ENCODE measurements at regions not wholly inside any gene's neighbourhood (a gene's known extent, or its start where the extent isn't known, plus 50 kb on each side); places are given as distances from the start of the nearest gene placed in this dataset.
A peak's percentile ranks its signal among the peaks of the same experiment; 100 is the strongest.
"Not testable (repeated sequence)": the region's sequence is repeated elsewhere in the genome, so short reads cannot be mapped to it uniquely, and the experiment has no call there.

- FAIRE-seq: no peak
- DNase-seq (ENCODE audit: extremely low spot score, insufficient read length, low read depth): no peak
Observed at GRCh38 chr6:6746333-6746969, 157.9 kb downstream of the LY86 start.

DNA sequence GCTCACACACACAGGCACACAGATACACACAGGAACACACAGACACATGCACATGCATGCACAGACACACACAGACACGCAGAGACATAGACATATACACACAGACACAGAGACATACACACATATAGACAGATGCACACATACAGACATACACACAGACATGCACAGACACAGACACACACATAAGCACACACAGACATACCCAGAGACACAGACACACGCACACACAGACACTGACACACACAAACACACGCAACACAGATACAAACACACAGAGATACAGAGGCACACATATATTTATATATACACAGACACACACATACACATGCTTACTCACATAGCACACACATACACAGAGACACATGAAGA lies 158.4 kb downstream of the LY86 start:
- DNase-seq (ENCODE audit: extremely low spot score, insufficient read length, low read depth) (no peak), FAIRE-seq (no peak)

GRCh38 chr6:6747371-6747770 lies 158.9 kb downstream of the LY86 start:
- FAIRE-seq: no peak
- no peak for DNase-seq (ENCODE audit: extremely low spot score, insufficient read length, low read depth)

GRCh38 chr6:6748001-6748400 lies 159.5 kb downstream of the LY86 start:
- DNase-seq (ENCODE audit: extremely low spot score, insufficient read length, low read depth) (no peak), FAIRE-seq (no peak)

- DNase-seq (ENCODE audit: extremely low spot score, insufficient read length, low read depth) (no peak), FAIRE-seq (no peak)
Observed at GRCh38 chr6:6749702-6750491, 161.4 kb downstream of the LY86 start.

- DNase-seq (ENCODE audit: extremely low spot score, insufficient read length, low read depth) (no peak), FAIRE-seq (no peak)
Observed at GRCh38 chr6:6750594-6751265, 162.2 kb downstream of the LY86 start.

- DNase-seq (ENCODE audit: extremely low spot score, insufficient read length, low read depth): no peak
- FAIRE-seq: no peak
Observed at GRCh38 chr6:6751266-6751596, 162.7 kb downstream of the LY86 start.

DNA sequence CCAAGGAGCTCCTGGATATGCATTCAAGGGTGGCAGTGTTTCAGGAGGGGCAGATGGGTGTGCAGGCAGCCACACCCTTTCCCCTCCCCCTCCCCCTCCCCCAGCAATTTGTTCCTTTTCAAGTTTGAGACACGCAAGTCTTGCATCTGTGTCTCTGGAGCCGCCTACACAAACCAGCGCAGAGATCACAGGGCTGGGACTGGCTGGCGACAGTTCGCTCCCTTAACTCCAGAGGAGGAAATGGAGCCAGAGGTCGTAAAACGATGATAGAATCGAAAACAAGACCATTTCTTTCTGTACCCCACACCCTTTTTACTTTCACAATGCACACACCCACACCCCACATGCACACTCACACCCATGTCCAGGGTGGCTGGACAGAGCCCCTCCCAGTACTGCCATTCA lies 163.1 kb downstream of the LY86 start:
- FAIRE-seq: no peak

DNA sequence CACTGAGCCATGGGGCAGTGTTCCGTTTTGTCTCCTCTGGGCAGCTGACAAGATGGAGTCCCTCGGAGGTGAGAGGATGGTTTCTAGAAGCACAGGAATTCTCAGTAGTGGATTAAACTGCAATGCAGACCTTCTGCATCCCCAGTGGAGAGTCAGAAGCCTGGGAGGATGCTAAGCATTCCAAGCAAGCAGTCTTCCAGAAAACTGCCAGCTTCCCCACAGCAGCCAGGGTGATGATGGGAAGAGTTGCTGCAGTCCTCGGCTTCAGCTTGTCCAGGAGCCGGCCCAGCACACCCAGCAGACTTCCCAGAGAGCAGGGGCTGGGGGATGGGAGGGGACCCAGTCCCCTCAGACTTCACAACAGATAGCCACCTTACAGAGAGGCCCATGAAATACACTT lies 163.6 kb downstream of the LY86 start:
- FAIRE-seq (no peak), DNase-seq (ENCODE audit: extremely low spot score, insufficient read length, low read depth) (no peak)

More for the DNA sequence above, 163.1 kb downstream of the LY86 start:
- DNase-seq (ENCODE audit: extremely low spot score, insufficient read length, low read depth): no peak

DNA sequence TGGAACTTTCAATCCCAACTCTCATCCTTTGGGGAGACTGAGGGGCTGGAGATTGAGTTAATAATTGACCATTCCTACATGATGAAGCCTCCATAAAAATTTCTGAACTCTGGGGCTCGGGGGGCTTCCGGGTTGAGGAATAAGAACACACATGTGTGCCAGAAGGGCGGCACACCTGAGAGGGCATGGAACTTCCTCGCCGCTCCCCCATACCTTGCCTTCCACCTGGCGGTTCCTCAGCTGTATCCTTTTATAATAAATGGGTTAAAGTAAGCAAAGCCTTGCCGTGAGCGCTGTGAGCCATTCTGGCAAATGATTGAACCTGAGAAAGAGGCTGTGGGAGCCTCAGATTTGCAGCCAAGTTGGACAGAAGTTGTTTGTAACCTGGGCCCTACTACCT lies 164.8 kb downstream of the LY86 start:
- no peak for FAIRE-seq
- no peak for DNase-seq (ENCODE audit: extremely low spot score, insufficient read length, low read depth)

GRCh38 chr6:6756526-6756925 lies 168.0 kb downstream of the LY86 start:
- DNase-seq (ENCODE audit: extremely low spot score, insufficient read length, low read depth) (no peak), FAIRE-seq (no peak)

- DNase-seq (ENCODE audit: extremely low spot score, insufficient read length, low read depth) (no peak), FAIRE-seq (no peak)
Observed at GRCh38 chr6:6758546-6758914, 170.0 kb downstream of the LY86 start.

DNA sequence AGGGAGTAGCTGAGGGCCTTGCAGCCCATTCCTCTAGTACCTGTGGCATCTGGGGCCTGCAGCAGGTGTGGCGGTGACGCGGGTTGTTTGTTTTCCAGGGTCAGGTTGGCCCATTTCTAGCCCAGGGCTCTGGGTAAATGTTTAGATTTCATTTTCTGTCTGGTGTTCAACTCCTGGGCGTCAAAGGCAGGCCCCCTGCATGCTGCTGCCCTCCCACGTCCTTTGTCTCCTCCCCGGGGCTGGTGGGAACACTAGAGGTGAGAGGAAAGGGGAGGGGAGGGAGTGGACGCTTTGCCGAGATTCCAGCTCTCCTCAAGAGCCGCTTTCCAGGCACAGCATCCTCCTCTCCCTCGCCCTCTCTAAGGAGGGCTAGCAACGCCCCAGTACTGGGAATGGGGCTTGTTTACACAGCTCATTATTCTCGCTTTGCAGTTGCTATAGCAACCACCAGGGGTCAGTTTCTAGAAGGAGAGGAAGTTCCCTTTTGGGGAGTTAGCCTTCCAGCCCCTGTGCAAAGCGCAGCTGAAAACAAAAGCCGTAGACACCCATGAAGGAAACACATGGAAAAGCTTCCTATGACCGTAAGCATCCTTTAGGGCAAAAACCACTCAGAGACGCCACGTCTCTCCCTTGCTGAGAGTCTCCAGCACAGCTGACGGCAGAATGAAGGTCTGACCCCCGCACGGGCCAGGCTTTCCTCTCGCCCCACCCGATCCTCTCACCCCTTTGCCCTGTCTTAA lies 170.6 kb downstream of the LY86 start:
- DNase-seq (ENCODE audit: extremely low spot score, insufficient read length, low read depth) (peak; percentile 39), FAIRE-seq (peak; percentile 87)

DNA sequence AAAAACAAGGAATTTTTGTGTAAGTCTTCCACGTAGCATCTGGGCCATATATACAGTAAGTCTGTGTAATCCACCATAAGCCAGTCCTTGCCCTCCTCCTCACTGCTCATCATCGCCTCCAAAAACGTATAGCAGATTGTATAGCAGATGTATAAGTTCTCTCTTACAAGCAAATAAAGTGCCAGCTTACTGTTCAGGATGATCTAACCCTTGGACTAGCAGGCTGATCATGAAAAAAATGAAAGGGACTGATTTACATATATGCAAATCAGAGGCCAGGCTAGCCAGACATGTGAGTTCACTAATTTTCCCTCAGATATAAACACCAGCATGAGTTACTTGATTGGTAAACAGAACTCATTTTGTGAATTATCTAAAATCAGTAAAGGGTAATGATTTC lies 171.5 kb downstream of the LY86 start:
- no peak for FAIRE-seq
- DNase-seq (ENCODE audit: extremely low spot score, insufficient read length, low read depth): no peak

DNA sequence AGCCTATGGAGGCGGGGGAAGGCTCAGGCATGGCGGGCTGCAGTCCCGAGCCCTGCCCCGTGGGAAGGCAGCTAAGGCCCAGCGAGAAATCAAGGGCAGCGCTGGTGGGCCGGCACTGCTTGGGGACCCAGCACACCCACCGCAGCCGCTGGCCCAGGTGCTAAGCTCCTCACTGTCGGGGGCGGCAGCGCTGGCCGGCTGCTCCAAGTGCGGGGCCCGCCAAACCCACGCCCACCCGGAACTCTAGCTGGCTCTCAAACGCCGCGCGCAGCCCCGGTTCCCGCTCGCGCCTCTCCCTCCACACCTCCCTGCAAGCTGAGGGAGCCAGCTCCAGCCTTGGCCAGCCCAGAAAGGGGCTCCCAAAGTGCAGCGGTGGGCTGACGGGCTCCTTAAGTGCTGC lies 174.0 kb downstream of the LY86 start:
- FAIRE-seq; DNase-seq (ENCODE audit: extremely low spot score, insufficient read length, low read depth): not testable (repeated sequence)

DNA sequence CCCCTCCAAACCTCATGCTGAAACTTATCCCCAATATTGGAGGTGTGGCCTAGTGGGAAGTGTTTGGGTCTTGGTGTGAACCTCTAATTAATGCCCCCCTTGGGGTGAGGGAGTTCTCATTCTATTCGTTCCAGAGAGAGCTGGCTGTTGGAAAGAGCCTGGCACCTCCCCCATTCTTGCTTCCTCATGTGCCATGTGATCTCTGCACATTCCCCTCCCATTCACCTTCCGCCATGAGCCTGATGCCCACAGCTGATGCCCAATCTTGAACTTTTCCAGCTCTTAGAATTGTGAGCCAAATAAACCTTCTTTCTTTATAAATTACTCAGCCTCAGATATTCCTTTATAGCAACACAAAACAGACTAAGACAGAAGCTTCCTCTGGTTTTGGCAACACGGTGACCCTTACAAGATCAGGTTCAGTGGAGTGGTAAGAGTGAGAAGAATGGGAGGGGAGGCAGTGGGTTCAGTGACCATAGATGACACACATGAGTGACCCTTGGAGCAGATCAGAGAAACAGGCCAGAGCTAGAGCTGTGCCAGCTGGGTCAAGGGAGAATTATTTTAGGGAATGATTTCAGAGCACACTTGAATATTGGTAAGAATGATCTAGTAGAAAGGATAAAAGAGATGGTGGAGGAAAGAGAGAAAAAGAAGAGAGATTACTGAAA lies 176.4 kb downstream of the LY86 start:
- no peak for FAIRE-seq
- DNase-seq (ENCODE audit: extremely low spot score, insufficient read length, low read depth): no peak

DNA sequence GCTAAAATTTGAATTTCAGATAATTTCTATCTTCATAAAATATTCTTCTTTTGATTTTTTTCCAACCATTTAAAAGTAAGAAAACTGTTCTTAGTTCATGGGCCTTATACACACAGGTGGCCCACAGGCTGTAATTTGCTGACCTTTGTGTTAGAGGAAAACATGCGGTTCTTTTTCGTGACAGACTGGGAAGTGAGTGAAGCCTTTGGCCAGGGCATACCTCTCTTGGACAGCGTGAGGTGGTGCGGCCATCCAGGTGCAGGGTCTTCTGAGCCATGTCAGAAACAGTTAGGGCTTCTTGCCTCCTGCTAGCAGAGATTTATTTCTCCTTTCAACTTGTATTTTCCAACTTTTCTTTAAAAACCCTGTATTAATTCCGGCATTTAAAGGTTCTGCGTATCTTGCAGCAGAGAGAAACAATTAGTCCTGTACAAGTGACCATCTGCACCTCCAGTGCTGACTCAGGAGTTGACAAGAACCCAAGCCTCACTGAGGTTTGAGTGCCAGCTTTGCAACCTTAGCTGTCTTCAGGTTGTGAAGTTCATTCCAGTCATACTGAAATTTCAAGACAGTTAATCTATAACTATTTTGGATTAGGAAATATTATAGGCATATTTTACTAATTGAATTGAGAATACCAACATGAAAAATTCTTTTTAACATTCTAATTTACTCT lies 177.8 kb downstream of the LY86 start:
- FAIRE-seq (no peak), DNase-seq (ENCODE audit: extremely low spot score, insufficient read length, low read depth) (no peak)

- DNase-seq (ENCODE audit: extremely low spot score, insufficient read length, low read depth) (no peak), FAIRE-seq (no peak)
Observed at GRCh38 chr6:6769466-6769865, 180.9 kb downstream of the LY86 start.

DNA sequence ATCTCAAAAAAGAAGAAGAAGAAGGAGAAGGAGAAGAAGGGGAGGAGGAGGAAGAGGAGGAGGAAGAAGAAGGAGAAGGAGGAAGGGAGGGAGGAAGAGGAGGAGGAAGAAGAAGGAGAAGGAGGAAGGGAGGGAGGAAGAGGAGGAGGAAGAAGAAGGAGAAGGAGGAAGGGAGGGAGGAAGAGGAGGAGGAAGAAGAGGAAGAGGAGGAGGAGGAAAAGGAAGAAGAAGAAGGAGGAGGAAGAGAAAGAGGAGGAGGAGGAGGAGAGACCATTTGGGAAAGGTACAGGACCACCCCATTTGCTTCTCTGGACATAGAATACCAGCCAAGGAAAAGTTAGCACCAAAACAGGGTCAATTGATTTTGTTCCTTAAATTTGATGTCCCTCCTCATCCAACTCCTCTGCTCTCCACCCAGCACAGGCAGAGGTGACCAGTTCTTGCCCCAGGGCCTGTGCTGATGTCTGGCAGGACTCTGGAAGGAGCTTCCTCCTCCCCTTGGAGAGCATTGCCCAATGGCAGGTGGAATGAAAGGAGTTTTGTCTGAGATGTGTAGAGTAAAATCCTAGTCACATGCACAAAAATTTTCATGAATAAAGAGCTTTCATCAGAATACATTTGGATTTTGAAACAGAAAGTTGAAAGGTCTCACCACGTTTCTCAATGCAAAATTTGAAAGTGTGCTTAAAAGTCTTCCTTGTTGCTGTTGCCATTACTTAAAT lies 182.9 kb downstream of the LY86 start:
- FAIRE-seq (no peak), DNase-seq (ENCODE audit: extremely low spot score, insufficient read length, low read depth) (no peak)

Data from GM18507 (cell line).